Activated CD4-positive, alpha-beta memory T cell treated with anti-CD3 and anti-CD28 coated beads, Interleukin-2, amount 10 ng/mL, durations not matched to agents 7 days and 5 days (primary cell): ENCODE measurements at regions not wholly inside any gene's neighbourhood (a gene's known extent, or its start where the extent isn't known, plus 50 kb on each side); places are given as distances from the start of the nearest gene placed in this dataset.

ENCODE experiments used
- CTCF ChIA-PET: fragments of 350-600 bp; sonication (Branson Sonifier 250); formaldehyde crosslinking; loops from one replicate; lab custom pipeline; 2021; ENCODE audit warnings: antibody characterized with exemption, inconsistent platforms; lab: Charles Lee
- POLR2A ChIA-PET: fragments of 350-600 bp; sonication (Branson Sonifier 250); formaldehyde crosslinking; loops from one replicate; lab custom pipeline; 2021; ENCODE audit warnings: antibody characterized with exemption; lab: Charles Lee
- DNase-seq: peaks from one replicate; pipeline ENCODE4 v3.0.0-alpha.2; 2020
- H3K27ac Mint-ChIP-seq: one replicate; pipeline ENCODE4 v1.8.0; 2021; ENCODE audit warnings: mild to moderate bottlenecking, mixed read lengths
- H3K27me3 Mint-ChIP-seq: one replicate; pipeline ENCODE4 v1.8.0; 2021; ENCODE audit warnings: mixed read lengths
- H3K36me3 Mint-ChIP-seq: one replicate; pipeline ENCODE4 v1.8.0; 2021; ENCODE audit warnings: low read depth, mixed read lengths
- H3K4me1 Mint-ChIP-seq: one replicate; pipeline ENCODE4 v1.8.0; 2021; ENCODE audit warnings: mixed read lengths
- H3K4me3 Mint-ChIP-seq: one replicate; pipeline ENCODE4 v1.8.0; 2021; ENCODE audit warnings: mild to moderate bottlenecking, mixed read lengths
- H3K9me3 Mint-ChIP-seq: one replicate; pipeline ENCODE4 v1.8.0; 2021; ENCODE audit warnings: mixed read lengths

DNA sequence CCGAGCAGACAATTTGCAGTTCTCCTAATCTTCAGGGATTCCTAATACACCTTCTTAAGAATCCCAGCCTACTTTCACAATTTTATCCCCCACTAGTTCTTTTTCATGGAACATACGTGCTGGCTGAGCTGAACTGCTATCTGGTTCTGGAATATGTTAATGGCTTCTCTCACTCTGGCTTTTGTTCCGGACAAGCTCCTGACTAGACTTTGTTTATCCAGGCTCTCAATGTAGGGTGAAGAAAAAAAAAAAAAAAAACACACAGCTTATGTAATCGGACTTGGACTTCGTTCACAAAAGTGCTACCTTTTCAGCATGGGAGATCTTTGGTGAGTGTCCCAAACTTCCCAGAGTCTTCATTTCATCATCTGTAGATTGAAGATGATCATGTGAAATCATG, 555.4 kb upstream of the CPEB2 start:
- POLR2A ChIA-PET: no interaction called here
- no peak for DNase-seq
- CTCF ChIA-PET: no interaction called here
- Mint-ChIP-seq H3K27me3 (no peaks in the 10 kb centered on the region), H3K36me3 (no peaks in the 10 kb centered on the region), H3K27ac (no peak overlapping the region), H3K9me3 (peaks cover 3% of the 10 kb centered on the region), H3K4me1 (no peaks in the 10 kb centered on the region), H3K4me3 (no peak overlapping the region)

DNA sequence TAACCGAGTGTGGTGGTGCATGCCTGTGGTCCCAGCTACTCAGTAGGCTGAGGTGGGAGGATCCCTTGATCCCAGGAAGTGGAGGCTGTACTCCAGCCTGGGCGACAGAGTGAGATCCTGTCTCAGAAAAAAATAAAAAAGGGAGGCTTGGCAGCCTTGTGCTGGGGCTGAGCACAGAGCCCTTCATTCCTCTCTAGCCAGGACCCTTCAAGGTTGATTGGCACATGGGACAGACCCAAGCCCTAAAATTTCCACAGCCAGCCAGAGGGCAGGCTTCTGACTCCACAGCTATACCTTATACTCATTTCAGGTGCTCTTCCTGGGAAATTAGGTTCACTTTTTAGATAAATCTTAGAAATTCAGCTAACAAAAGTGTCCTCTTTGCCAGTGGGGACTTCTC, 553.0 kb upstream of the CPEB2 start:
- ChIA-PET POLR2A (no interaction called here), CTCF (no interaction called here)
- DNase-seq: no peak

DNA sequence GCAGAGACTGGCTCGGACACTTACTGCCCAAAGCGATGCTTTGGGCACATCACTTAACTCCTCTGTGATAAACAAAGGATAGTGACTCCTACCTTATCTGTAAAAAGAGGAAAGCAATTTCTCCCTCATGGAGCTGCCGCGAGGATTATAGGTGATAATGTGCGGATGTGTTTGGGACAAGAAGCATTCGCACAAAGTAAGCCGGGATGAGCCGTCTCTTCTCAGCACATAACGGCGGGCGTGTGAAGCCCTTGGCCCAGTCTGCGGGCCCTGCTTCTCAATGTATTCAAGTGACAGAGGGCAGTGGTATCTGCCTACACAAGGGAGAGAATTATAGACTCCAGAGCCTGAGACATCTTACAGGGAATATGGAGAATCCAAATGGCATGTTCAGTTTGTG, 550.3 kb upstream of the CPEB2 start:
- POLR2A ChIA-PET: no interaction called here
- H3K36me3 Mint-ChIP-seq: no peaks in the 10 kb centered on the region

More for the DNA sequence above, 553.0 kb upstream of the CPEB2 start:
- no peaks in the 10 kb centered on the region for H3K4me1 Mint-ChIP-seq
- no peaks in the 10 kb centered on the region for H3K36me3 Mint-ChIP-seq
- H3K9me3 Mint-ChIP-seq: peaks cover 3% of the 10 kb centered on the region
- H3K27ac Mint-ChIP-seq: no peak overlapping the region
- H3K4me3 Mint-ChIP-seq: no peak overlapping the region
- no peaks in the 10 kb centered on the region for H3K27me3 Mint-ChIP-seq

DNA sequence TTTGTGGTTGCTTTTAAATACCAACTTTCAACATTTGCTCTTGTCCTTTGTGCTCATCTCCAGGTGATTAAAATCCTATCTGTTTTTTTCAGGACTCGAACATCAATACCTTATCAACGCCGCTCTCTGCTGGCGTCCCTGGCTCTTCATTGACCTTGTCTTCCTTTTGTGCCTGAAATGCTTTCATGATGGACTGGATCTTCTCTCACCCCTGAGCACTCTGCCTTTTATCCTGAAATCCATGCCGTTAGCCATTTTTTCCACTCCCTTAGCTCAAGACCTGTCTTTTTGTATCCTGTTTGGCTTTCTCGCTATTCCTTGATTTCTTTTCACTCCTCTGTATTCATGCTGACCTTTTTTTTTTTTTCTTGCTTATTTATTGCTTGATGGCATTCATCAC, 549.5 kb upstream of the CPEB2 start:
- Mint-ChIP-seq H3K4me3 (no peak overlapping the region), H3K9me3 (no peaks in the 10 kb centered on the region), H3K27me3 (no peaks in the 10 kb centered on the region), H3K36me3 (no peaks in the 10 kb centered on the region), H3K4me1 (no peaks in the 10 kb centered on the region), H3K27ac (no peak overlapping the region)
- ChIA-PET POLR2A (no interaction called here), CTCF (no interaction called here)
- no peak for DNase-seq

More for the DNA sequence above, 550.3 kb upstream of the CPEB2 start:
- no peak for DNase-seq
- no peaks in the 10 kb centered on the region for H3K9me3 Mint-ChIP-seq
- no peak overlapping the region for H3K27ac Mint-ChIP-seq
- H3K27me3 Mint-ChIP-seq: no peaks in the 10 kb centered on the region
- no peak overlapping the region for H3K4me3 Mint-ChIP-seq
- H3K4me1 Mint-ChIP-seq: no peaks in the 10 kb centered on the region
- CTCF ChIA-PET: no interaction called here

DNA sequence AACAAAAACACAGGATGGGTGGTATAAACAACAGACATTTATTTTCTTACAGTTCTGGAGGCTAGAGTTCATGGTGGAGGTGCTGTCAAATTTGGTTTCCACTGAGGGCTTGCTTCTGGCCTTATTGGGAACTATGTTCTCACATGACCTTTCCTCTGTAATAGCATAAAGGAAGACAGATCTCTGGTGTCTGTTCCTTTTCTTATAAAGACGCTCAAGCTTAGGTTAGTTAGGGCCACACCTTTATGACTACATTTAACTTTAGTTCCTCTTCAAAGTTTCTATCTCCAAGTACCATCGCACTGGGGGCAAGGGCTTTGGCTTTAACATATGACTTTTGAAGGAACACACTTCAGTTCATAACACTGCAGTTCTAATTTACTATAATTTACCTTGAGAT, 543.8 kb upstream of the CPEB2 start:
- DNase-seq: no peak
- Mint-ChIP-seq H3K27ac (no peak overlapping the region), H3K9me3 (no peaks in the 10 kb centered on the region), H3K27me3 (no peaks in the 10 kb centered on the region), H3K4me3 (no peak overlapping the region), H3K4me1 (no peaks in the 10 kb centered on the region), H3K36me3 (no peaks in the 10 kb centered on the region)
- ChIA-PET CTCF (no interaction called here), POLR2A (no interaction called here)

DNA sequence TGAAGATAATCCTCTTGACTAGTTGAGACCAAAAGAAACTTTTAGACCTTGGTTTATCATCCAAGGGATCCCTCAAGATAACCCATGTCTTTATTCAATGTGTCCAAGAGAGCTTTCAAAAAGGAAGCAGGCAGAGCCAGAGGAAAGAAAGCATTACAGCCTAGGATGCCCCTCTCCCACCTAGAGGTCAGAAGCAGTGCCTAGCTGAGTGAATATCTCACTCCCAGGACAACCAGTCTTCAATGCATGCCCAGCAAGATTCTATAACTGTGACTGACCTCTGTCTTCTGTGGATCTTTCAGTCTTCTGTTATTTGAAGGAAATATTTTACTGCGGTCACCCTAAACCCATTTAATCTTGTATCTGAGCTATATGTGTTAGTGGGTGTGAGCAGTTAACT, 537.2 kb upstream of the CPEB2 start:
- Mint-ChIP-seq H3K4me1 (no peaks in the 10 kb centered on the region), H3K27me3 (no peaks in the 10 kb centered on the region), H3K27ac (no peak overlapping the region), H3K4me3 (no peak overlapping the region), H3K9me3 (no peaks in the 10 kb centered on the region), H3K36me3 (no peaks in the 10 kb centered on the region)
- CTCF ChIA-PET: no interaction called here
- POLR2A ChIA-PET: no interaction called here
- DNase-seq: no peak

DNA sequence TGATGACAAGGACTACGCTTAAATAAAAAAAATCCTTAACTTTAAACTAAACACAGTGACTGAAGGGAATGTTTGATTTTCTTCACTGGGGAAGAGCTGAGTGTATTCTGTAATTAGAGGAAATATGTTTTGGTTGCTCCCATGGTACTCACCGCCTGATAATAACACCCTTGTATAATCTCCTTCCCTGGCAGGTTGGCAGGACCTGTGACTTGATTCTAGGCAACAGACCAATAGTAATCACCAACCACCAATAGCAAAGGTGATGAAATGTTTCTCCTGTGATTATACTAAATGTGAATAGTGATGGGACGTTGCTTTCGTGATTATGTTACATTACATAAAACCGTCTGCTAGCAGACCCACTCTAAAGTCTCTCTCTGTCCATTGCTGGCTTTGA, 536.8 kb upstream of the CPEB2 start:
- ChIA-PET POLR2A (no interaction called here), CTCF (no interaction called here)
- H3K4me3 Mint-ChIP-seq: no peak overlapping the region
- H3K36me3 Mint-ChIP-seq: no peaks in the 10 kb centered on the region
- H3K9me3 Mint-ChIP-seq: no peaks in the 10 kb centered on the region
- no peaks in the 10 kb centered on the region for H3K4me1 Mint-ChIP-seq
- no peaks in the 10 kb centered on the region for H3K27me3 Mint-ChIP-seq
- no peak for DNase-seq
- no peak overlapping the region for H3K27ac Mint-ChIP-seq

DNA sequence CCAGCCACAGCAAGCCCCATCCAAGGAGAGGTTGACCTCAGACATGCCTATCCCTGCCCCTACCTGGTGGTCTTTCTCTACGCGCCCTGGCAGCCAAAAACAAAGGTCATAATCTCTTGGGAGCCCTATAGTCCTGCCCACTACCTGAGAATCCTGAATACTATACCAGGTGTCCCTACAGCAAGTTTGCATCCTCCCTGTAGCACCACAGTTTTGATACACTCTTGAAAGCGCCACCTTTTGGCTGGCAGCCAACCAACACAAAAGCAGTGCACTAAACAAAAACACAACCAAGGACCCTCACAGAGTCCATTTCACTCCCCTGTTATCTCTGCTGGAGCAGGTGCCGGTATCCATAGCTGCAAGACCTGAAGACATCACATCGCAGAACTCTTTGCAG, 523.8 kb upstream of the CPEB2 start:
- H3K4me1 Mint-ChIP-seq: no peaks in the 10 kb centered on the region
- POLR2A ChIA-PET: no interaction called here

DNA sequence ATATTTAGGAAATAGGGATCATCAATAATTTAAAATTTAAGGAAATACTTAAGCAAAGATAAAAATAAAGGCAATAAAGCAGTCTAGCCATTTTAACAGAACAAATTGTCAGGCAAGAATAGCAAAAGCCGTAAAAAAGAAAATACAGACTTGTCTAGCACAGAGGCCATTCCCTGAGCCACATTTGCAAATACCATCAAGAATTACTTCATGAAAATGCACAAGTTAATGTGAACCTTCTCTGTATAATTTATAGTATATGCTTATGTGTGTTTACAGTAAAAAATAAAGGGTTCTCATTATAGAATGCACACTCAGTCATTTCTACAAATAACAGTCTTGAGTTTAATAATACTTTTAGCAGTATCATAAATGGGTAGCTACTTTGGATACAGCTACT, 505.9 kb upstream of the CPEB2 start:
- ChIA-PET CTCF (no interaction called here), POLR2A (no interaction called here)
- no peak for DNase-seq
- Mint-ChIP-seq H3K4me3 (no peak overlapping the region), H3K36me3 (no peaks in the 10 kb centered on the region), H3K27me3 (no peaks in the 10 kb centered on the region), H3K27ac (no peak overlapping the region), H3K4me1 (no peaks in the 10 kb centered on the region), H3K9me3 (no peaks in the 10 kb centered on the region)

More for the DNA sequence above, 523.8 kb upstream of the CPEB2 start:
- Mint-ChIP-seq H3K4me3 (no peak overlapping the region), H3K27me3 (no peaks in the 10 kb centered on the region), H3K9me3 (peaks cover 4% of the 10 kb centered on the region), H3K27ac (no peak overlapping the region), H3K36me3 (no peaks in the 10 kb centered on the region)
- DNase-seq: no peak
- CTCF ChIA-PET: no interaction called here

DNA sequence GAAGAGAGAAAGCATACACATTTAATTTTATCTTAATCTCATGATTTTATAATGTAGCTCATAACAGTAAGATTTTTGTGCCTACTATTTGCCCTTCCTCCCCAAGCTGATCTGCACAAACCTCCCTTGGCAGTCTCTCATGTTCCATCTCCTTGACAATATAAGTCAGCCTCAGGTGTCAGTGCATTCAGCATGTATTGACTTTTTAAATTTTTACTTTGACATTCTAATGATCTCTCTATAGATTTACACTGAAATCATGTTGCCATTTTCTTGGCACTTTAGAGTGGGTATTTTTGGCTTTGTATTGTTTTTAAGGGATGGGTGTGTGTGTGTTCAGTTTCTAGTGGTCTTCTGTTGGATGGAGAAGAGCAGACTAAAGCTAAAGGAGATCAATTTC, 505.3 kb upstream of the CPEB2 start:
- Mint-ChIP-seq H3K4me1 (no peaks in the 10 kb centered on the region), H3K27me3 (no peaks in the 10 kb centered on the region), H3K4me3 (no peak overlapping the region), H3K9me3 (no peaks in the 10 kb centered on the region), H3K36me3 (no peaks in the 10 kb centered on the region), H3K27ac (no peak overlapping the region)
- no peak for DNase-seq
- CTCF ChIA-PET: no interaction called here
- POLR2A ChIA-PET: no interaction called here

DNA sequence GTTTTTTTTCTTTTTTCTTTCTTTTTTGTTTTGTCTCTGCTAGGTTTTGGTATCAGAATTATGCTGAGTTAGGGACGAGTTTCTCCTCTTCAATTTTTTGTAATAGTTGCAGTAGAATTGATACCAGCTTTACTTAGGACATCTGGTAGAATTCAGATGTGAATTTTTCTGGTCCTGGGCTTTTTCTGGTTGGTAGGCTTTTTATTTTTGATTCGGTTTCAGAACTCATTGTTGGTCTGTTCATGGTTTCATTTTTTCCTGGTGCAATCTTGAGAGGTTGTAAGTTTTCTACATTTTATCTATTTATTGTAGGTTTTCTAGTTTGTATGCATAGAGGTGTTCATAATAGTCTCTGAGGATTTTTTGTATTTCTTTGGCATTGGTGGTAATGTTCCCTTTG, 498.1 kb upstream of the CPEB2 start:
- no peak overlapping the region for H3K4me3 Mint-ChIP-seq
- H3K4me1 Mint-ChIP-seq: no peaks in the 10 kb centered on the region
- no peaks in the 10 kb centered on the region for H3K9me3 Mint-ChIP-seq
- ChIA-PET POLR2A (no interaction called here), CTCF (no interaction called here)
- H3K27me3 Mint-ChIP-seq: no peaks in the 10 kb centered on the region
- no peaks in the 10 kb centered on the region for H3K36me3 Mint-ChIP-seq
- DNase-seq: no peak
- H3K27ac Mint-ChIP-seq: no peak overlapping the region

DNA sequence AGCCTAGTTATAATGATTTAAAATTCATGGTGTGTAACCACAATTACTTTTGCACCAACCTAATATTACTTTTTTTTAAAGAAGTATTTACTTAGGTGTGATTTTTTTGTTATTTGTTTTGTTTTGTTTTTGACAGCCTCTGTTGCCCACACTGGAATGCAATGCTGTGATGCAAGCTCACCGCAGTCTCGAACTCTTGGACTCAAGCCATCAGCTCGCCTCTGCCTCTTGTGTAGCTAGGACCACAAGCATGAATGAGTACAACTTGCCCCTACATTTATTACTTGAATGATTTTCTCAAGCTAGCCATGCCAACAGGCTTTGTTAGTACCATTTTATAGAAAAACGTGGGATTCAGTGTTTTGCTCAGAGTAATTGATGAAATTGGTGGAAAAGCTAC, 488.8 kb upstream of the CPEB2 start:
- POLR2A ChIA-PET: no interaction called here
- H3K4me1 Mint-ChIP-seq: no peaks in the 10 kb centered on the region
- no peaks in the 10 kb centered on the region for H3K36me3 Mint-ChIP-seq
- DNase-seq: no peak
- H3K4me3 Mint-ChIP-seq: no peak overlapping the region
- no peak overlapping the region for H3K27ac Mint-ChIP-seq
- CTCF ChIA-PET: no interaction called here
- H3K9me3 Mint-ChIP-seq: no peaks in the 10 kb centered on the region
- no peaks in the 10 kb centered on the region for H3K27me3 Mint-ChIP-seq

DNA sequence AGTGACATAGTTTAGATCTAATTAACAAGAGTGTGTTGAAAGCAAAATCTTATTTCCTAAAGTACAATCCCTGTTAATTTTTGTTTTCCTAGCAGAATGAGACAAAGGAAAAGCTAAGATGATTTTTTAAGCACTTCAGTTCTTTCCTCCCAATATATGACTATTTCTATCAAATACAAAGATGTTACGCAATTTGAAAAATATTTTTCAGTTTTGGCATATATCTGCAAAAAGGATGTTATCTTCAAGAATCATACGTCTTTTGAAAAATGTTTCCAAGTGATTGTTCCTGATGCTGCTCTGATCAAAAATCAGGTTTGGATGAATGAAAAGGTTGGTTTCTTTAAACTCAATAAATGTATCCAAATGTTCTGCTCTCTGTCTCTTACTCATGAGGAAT, 486.7 kb upstream of the CPEB2 start:
- DNase-seq: no peak
- H3K4me1 Mint-ChIP-seq: no peaks in the 10 kb centered on the region
- no peaks in the 10 kb centered on the region for H3K27me3 Mint-ChIP-seq
- ChIA-PET POLR2A (no interaction called here), CTCF (no interaction called here)
- no peak overlapping the region for H3K4me3 Mint-ChIP-seq
- no peaks in the 10 kb centered on the region for H3K9me3 Mint-ChIP-seq
- H3K27ac Mint-ChIP-seq: no peak overlapping the region
- no peaks in the 10 kb centered on the region for H3K36me3 Mint-ChIP-seq

DNA sequence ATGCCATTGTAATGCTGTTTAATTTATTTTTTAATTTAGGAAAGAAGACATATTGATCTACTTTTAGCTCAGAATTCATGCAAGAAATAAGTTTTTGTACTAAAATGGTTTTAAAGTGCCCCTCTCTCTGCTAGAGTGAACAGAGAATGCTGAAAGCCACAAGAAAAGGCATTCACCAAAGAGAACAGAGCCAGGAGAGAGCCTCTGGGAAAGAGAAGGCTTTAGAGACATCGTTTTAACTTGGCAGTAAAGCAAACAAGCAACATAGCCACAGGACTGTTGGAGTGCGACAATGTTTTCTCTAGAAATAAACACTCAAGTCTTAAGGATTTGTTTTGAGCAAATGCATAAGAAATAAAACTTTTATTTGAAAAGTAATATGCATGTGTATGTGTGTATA, 484.1 kb upstream of the CPEB2 start:
- H3K27ac Mint-ChIP-seq: no peak overlapping the region
- no peaks in the 10 kb centered on the region for H3K4me1 Mint-ChIP-seq
- no peaks in the 10 kb centered on the region for H3K9me3 Mint-ChIP-seq
- DNase-seq: no peak
- no peaks in the 10 kb centered on the region for H3K36me3 Mint-ChIP-seq
- POLR2A ChIA-PET: no interaction called here
- CTCF ChIA-PET: no interaction called here
- no peaks in the 10 kb centered on the region for H3K27me3 Mint-ChIP-seq
- no peak overlapping the region for H3K4me3 Mint-ChIP-seq

DNA sequence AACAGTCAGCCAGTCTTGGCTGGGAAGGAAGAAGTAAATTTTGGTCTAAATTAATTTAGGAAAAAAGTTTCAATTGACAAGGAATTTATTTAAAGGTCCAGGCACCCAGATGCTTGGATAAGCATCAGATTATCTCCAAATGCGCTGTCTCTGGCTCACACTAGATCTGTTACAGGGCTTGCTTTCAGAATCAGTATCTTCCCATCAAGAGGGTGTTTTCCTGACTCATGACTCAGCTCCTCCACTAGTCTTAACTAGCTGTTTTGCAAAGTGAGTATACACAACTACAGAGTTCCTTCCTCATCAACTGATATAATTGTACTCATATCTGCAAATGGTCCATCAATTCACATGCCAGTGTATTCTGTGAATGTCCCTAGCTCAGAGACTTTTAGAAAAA, 482.1 kb upstream of the CPEB2 start:
- CTCF ChIA-PET: no interaction called here
- no peaks in the 10 kb centered on the region for H3K9me3 Mint-ChIP-seq
- no peak overlapping the region for H3K27ac Mint-ChIP-seq
- no peaks in the 10 kb centered on the region for H3K27me3 Mint-ChIP-seq
- POLR2A ChIA-PET: no interaction called here
- no peaks in the 10 kb centered on the region for H3K36me3 Mint-ChIP-seq
- H3K4me3 Mint-ChIP-seq: no peak overlapping the region
- DNase-seq: no peak
- no peaks in the 10 kb centered on the region for H3K4me1 Mint-ChIP-seq
